HG03135 (cell line): ENCODE measurements at regions not wholly inside any gene's neighbourhood (a gene's known extent, or its start where the extent isn't known, plus 50 kb on each side); places are given as distances from the start of the nearest gene placed in this dataset.
"Not testable (repeated sequence)": the region's sequence is repeated elsewhere in the genome, so short reads cannot be mapped to it uniquely, and the experiment has no call there.

Source experiments
- ATAC-seq: cut with Tn5 transposase; IDR thresholded peaks from one replicate; pipeline ENCODE4 v1.9.1; 2021; ENCODE audit warnings: mild to moderate bottlenecking, moderate library complexity; ENCODE audit not compliant: unreplicated experiment

- ATAC-seq, result no peak
Observed at GRCh38 chr17:51347851-51348584, 87.7 kb downstream of the UTP18 start.

- no peak for ATAC-seq
Observed at GRCh38 chr17:51351080-51351479, 90.7 kb downstream of the UTP18 start.

GRCh38 chr17:51351890-51352289 is 91.5 kb downstream of the UTP18 start:
- no peak for ATAC-seq

GRCh38 chr17:51352798-51353197 is 92.5 kb downstream of the UTP18 start:
- no peak for ATAC-seq

GRCh38 chr17:51353296-51353695 is 93.0 kb downstream of the UTP18 start:
- no peak for ATAC-seq

- ATAC-seq, result no peak
Observed at GRCh38 chr17:51354936-51355335, 94.6 kb downstream of the UTP18 start.

GRCh38 chr17:51355441-51356410 is 95.4 kb downstream of the UTP18 start:
- no peak for ATAC-seq

GRCh38 chr17:51359055-51359454 is 98.7 kb downstream of the UTP18 start:
- no peak for ATAC-seq

GRCh38 chr17:51362811-51363585 is 102.7 kb downstream of the UTP18 start:
- no peak for ATAC-seq

- no peak for ATAC-seq
Observed at GRCh38 chr17:51365090-51365489, 104.7 kb downstream of the UTP18 start.

- no peak for ATAC-seq
Observed at GRCh38 chr17:51366866-51367265, 106.5 kb downstream of the UTP18 start.

- ATAC-seq, result not testable (repeated sequence)
Observed at GRCh38 chr17:51367836-51368235, 107.5 kb downstream of the UTP18 start.

GRCh38 chr17:51371732-51372151 is 111.4 kb downstream of the UTP18 start:
- ATAC-seq, result no peak

GRCh38 chr17:51372345-51373004 is 112.1 kb downstream of the UTP18 start:
- peak; percentile 88 for ATAC-seq

GRCh38 chr17:51373489-51374152 is 113.3 kb downstream of the UTP18 start:
- no peak for ATAC-seq

GRCh38 chr17:51374209-51374608 is 113.9 kb downstream of the UTP18 start:
- no peak for ATAC-seq

- no peak for ATAC-seq
Observed at GRCh38 chr17:51375771-51376170, 115.4 kb downstream of the UTP18 start.

- no peak for ATAC-seq
Observed at GRCh38 chr17:51376739-51377138, 116.4 kb downstream of the UTP18 start.

- no peak for ATAC-seq
Observed at GRCh38 chr17:51381262-51381661, 120.9 kb downstream of the UTP18 start.

GRCh38 chr17:51385208-51385607 is 124.9 kb downstream of the UTP18 start:
- ATAC-seq, result no peak
